Right forelimb (tissue), 1 donor: ENCODE measurements at regions not wholly inside any gene's neighbourhood (a gene's known extent, or its start where the extent isn't known, plus 50 kb on each side); places are given as distances from the start of the nearest gene placed in this dataset.
"Not testable (repeated sequence)": the region's sequence is repeated elsewhere in the genome, so short reads cannot be mapped to it uniquely, and the experiment has no call there.

ENCODE experiments used
- DNase-seq: peaks from one replicate; pipeline ENCODE4 v3.0.0-alpha.2; 2018

GRCh38 chr5:71907608-71908145 is 188.6 kb downstream of the CARTPT start:
- DNase-seq: no peak

- no peak for DNase-seq
Measured at GRCh38 chr5:71910741-71911140, 191.7 kb downstream of the CARTPT start.

GRCh38 chr5:71912021-71912420 is 192.9 kb downstream of the CARTPT start:
- no peak for DNase-seq

DNA sequence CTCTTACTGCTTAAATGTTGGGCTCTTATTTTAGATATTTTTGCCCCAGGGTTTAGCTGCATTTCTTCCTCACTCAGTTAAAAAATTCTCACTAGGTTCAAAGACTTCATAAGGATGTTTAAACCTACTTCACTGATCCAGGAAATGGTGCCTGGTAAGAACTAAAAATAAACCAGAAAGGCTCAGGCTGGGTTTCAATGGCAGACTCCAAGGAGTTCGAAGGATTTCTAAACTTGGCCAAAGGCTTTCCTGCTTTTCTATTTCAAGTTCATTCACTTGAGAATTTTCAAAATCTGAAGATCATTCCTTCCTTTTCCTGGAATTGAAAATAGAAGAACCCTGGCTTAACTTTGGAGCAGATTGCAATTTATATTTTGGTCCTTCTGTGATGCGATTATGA is 193.0 kb upstream of the MAP1B start:
- DNase-seq: no peak

DNA sequence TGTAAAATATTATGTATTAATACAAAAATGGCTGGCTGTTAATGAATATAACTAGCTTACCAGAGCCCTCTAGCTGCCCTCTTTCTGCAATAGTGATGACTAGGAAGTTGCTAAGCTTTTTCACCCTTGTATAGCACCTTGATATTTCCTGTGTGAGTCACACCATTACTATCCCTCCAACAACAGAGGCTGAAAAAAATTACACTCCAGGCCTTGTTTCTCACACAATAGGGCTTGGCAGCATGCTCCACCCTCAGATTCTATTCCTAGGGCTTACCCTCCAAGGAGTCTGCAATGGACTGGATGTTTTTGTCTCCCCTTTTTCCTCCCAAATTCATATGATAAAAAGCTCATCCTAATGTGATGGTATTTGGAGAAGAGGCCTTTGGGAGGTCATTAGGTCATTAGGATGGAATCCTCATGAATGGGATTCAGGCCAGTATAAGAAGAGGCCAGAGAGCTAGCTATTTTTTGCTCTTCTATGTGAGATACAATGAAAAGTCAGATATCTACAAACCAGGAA is 184.6 kb upstream of the MAP1B start:
- DNase-seq: no peak

DNA sequence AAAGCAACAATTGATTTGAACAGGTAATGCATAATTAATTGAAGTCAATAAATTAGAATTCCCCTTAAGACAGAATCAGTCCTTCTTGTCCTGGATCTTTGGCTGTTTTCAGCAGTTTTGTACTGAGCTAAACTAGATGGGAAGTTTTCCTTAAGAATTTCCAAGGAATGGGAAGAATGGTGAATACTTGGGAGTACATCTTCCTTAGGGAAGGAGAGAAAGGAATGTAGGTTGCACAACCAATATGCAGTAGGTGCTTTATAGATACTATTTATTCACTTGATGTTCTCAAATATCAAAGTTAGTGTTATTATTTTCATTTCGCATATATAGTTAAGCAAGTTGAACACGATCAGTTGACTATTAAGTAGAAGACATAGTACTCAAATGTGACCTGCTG is 183.5 kb upstream of the MAP1B start:
- no peak for DNase-seq

DNA sequence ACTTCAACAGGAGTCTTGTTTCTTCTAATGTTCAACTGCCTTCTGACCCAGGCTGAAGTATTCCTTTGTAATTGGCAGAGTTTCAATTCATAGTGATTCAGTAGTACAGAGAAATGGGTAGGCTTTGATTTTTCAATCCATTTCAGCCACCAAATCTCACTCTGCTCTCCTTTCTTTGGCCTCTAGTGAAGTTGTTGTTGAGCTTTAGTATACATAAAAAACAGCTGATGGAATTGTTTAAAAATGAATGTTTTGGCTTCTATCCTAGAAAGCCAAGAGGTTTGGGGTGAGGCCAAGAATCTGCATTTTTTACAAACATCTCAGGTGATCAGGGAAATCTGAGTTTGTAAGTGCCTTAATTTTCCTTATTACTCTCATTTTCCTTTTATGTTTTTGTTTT is 182.9 kb upstream of the MAP1B start:
- DNase-seq: no peak

DNA sequence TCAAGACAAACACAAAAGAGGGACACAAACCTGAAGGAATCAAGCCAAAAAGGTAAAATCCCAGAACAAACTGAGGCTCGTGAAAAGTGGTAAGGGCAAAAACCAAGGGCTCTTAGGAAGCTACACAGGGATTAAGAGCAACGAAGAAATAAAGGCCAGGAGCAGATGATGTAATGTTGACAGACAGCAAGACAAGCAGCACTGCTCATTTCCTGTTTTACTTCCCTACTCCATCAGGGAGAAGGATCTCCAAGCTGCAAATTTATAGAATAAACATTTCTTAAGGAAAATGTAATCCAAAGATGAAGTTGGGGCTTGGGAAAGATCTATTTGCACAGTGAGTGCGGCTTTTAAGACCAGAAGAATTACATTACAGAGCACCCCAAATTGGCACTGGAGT is 182.3 kb upstream of the MAP1B start:
- no peak for DNase-seq

DNA sequence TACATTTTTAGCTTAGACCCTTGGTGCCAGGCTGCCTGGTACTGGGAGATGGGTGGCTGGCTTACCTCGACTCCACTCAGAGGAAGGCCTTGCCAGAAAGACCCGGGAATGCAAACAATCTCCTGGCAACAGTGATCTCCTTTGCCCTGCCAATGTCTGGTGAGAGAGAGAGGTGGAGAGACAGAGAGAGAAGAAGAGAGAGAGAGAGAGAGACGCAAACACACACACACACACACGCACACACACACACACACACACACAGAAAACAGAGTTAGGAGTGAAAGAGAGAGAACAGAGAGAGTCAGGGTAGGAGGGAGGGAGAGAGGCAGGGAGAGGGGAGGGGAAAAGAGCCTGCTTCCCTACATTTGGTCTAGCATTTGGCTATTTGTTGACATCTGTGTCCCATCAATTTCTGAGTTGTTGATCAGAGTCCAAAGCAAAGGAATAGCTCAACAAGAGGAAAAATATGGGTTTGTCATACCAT is 181.6 kb upstream of the MAP1B start:
- no peak for DNase-seq

DNA sequence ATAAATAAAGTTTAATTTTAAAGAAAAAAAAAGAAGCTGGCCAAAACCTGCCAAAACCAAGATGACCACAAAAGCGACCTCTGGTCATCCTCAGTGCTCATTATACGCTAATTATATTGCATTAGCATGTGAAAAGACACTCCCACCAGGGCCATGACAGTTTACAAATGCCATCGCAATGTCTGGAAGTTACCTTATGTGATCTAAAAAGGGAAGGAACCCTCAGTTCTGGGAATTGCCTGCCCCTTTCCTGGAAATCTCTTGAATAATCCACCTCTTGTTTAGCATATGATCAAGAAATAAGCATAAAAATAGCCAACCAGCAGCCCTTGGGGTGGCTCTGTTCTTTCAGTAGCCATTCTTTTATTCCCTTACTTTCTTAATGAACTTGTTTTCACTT is 178.3 kb upstream of the MAP1B start:
- DNase-seq: no peak

DNA sequence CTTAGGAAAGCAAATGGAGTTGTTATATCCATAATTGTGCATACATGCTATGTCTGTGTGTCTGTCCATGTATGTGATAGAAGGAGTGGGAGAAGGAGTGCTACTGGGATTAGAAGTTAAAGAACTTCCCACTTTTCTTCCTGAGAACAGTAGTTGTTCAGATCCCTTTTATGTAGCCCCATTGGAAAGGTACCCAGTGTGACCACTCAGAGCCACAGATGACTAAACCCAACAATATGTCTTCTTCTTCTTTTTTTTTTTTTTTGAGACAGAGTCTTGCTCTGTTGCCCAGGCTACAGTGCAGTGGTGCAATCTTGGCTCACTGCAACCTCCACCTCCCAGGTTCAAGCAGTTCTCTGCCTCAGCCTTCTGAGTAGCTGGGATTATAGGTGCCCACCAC is 176.7 kb upstream of the MAP1B start:
- DNase-seq: not testable (repeated sequence)

DNA sequence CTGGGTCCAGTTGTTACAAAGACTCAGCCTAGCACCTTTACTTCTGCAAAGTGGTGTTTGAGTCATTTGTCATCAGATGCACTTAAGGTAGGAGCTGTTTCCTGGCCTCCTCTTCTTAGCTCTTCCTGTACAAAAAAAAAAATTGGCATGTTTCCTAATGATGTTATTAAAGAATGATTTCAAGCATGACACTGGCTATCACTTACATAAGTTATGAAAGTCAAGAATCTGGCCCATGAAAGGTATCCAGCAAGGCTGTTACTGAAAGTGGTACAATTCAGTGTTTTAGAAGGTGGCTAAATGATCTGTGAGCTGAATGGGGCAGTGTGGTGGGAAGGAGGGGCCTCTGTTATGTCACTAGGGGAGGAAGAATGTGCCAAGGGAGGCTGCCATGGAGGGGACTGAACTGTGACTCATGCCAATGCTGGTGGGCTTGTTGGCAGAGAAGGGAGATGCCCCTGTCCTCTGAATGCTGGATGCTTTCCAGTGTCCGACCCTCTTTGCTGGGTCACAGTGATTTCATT is 175.1 kb upstream of the MAP1B start:
- no peak for DNase-seq

GRCh38 chr5:71932655-71933338 is 174.5 kb upstream of the MAP1B start:
- DNase-seq: no peak

GRCh38 chr5:71934322-71934721 is 173.0 kb upstream of the MAP1B start:
- DNase-seq: no peak

DNA sequence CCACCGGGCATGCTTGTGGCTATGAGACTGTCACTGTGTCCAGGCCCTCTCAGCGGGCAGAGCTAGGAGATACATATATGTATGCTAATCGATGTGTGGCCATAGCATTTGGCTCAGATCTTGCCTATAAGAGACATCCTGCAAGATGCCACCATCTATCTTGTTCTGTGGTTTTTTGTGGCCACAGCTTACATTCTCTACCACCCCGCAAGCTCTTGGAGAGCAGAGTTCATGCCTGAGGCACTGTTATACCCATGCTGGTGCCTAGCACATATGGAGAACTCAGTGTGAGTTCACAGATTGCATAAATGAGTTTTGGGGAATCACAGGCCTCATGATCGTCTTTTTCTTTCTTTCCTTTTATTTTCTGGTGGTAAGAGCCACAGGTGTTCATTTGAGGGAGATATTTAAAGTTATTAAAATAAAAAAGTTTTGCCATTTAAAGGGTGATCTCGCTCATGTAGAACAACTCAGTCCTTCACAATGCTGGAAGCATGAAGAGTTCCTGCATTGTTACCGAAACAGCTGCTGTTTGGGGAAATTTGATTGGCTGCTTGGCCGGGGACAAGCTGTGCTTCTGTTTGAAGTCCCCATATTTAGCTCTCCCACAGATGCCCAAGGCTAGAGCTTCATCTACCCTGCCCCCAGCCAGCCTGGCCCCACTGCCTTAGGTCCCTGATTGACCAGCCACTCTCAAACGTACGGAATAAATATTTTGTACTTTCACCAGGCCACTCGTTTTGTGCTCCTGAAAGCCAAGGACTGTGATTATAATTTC is 169.2 kb upstream of the MAP1B start:
- no peak for DNase-seq

GRCh38 chr5:71938895-71939294 is 168.4 kb upstream of the MAP1B start:
- DNase-seq: no peak

DNA sequence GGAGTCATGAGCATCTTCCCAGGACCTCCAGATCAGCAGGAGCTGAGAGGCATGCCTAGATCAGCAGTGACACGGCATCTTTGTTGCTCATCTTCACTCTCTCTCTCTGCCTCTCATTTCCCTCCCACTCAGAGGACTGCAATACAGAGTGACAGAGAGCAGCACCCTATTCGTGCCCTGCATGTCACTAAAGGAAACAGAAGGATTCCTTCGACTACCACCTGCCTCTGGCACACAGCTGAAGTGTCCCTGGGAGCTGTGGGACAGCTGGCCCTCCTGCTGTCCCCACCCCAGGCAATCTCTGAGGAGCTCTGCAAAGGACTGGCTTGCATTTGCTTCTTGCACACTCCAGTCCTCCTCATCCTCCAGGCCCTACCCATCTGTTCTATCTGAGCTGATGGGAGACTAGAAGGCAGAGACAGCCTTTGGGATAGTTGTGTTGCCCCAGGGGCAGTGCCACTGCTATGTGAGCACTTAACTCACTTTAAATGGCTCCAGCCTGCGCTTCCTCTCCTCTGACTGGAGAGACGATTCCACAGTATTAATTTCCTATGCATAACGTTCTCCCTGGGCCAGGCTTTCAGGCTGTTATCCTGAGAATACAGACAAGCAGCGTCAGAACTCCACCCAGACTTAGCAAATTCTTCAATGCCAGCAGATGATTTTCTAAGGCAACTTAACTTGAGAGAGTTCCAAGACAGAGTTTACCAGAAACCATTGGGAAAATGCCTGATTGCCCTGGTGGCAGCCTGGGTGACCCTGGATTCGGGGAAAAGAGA is 167.6 kb upstream of the MAP1B start:
- no peak for DNase-seq

GRCh38 chr5:71943874-71944273 is 163.4 kb upstream of the MAP1B start:
- DNase-seq: no peak

GRCh38 chr5:71945436-71945835 is 161.8 kb upstream of the MAP1B start:
- no peak for DNase-seq

DNA sequence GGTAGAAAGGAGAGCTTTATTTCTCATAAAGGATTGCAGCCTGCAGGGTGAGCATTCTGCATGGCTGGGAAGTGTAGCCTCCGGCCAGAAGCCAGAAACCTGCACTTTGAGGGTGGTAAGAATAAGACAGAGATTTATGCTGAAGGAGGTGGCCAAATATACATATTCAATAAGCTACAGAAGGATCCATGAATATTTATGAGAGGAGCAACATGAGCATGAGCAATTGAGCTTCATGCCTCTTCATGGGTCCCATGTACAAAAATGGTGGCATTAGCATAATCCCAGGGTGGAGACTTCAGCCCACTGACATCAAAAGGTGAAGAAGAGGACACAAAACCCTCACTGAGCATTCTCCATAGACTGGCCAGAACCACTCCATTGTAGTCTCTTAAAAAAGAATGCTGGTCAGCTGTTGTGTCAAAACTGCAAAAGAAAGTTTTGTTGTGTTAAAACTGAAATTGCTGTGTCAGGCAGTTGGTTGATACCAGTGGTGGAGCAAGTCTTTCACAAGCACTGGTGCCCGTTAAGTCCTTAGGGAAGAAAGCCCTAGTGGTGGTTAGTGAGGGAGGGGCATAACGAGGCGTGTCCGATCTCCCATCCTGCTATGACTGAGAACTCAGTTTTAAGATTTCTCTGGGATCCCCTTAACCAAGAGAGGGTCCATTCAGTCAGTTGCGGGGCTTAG is 160.8 kb upstream of the MAP1B start:
- no peak for DNase-seq

DNA sequence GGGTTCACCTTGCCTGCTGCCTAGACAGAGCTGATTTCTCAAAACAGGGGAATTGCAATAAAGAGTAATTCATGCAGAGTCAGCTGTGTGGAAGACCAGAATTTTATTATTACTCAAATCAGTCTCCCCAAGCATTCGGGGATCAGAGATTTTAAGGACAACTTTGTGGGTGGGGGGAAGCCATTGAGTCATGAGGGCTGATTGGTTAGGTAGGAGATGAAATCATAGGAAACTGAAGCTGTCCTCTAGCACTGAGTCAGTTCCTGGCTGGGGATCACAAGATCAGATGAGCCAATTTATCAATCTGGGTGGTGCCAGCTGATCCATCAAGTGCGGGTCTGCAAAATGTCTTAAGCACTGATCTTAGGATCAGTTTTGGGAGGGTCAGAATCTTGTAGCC is 159.1 kb upstream of the MAP1B start:
- no peak for DNase-seq

- no peak for DNase-seq
Measured at GRCh38 chr5:71949772-71950171, 157.5 kb upstream of the MAP1B start.
